Ascending aorta (tissue), 2 donors: ENCODE measurements at regions not wholly inside any gene's neighbourhood (a gene's known extent, or its start where the extent isn't known, plus 50 kb on each side); places are given as distances from the start of the nearest gene placed in this dataset.
"Not testable (repeated sequence)": the region's sequence is repeated elsewhere in the genome, so short reads cannot be mapped to it uniquely, and the experiment has no call there.

ENCODE experiments used
- DNase-seq, 2 donors: peaks; one replicate each; pipeline ENCODE4 v3.0.0-alpha.2; 2019; ENCODE audit warnings: low spot score in 2 of 2
- H3K27ac ChIP-seq, 2 donors: fragments of 200-600 bp; sonication (generic); one replicate each; pipeline ENCODE4 v1.5.1; 2016 to 2017; ENCODE audit warnings: mild to moderate bottlenecking in 1 of 2
- H3K27me3 ChIP-seq: fragments of 200-600 bp; sonication (generic); one replicate; pipeline ENCODE4 v1.5.1; 2017
- H3K36me3 ChIP-seq, 2 donors: fragments of 200-600 bp; sonication (generic); one replicate each; pipeline ENCODE4 v1.5.1; 2016
- H3K4me1 ChIP-seq, 2 donors: fragments of 200-600 bp; sonication (generic); one replicate each; pipeline ENCODE4 v1.5.1; 2016 to 2017; ENCODE audit warnings: mild to moderate bottlenecking in 1 of 2
- H3K4me3 ChIP-seq, 2 donors: fragments of 200-600 bp; sonication (generic); one replicate each; pipeline ENCODE4 v1.5.1; 2016 to 2017; ENCODE audit warnings: mild to moderate bottlenecking in 1 of 2
- H3K9me3 ChIP-seq, 2 donors: fragments of 200-600 bp; sonication (generic); one replicate each; pipeline ENCODE4 v1.5.1; 2016
- intact Hi-C: fragments of 100-400 bp; cut with DNase I; formaldehyde crosslinking; loops from one replicate; pipeline ENCODE4 v1.15.1; 2023
- TF ChIP-seq, protein P1 (sequence below), 3 experiments: fragments of 200-600 bp in 2 of 3; fragments of 450-650 bp in 1 of 3; sonication (generic) in 2 of 3; IDR thresholded peaks; one replicate each; pipeline ENCODE4 v1.5.1; 2016 to 2019; ENCODE audit warnings: antibody characterized with exemption in 3 of 3, mild to moderate bottlenecking in 1 of 3, moderate library complexity in 1 of 3

GRCh38 chr12:17579205-17580026 lies 510.6 kb downstream of the RERGL start:
- TF ChIP-seq, protein P1, sequence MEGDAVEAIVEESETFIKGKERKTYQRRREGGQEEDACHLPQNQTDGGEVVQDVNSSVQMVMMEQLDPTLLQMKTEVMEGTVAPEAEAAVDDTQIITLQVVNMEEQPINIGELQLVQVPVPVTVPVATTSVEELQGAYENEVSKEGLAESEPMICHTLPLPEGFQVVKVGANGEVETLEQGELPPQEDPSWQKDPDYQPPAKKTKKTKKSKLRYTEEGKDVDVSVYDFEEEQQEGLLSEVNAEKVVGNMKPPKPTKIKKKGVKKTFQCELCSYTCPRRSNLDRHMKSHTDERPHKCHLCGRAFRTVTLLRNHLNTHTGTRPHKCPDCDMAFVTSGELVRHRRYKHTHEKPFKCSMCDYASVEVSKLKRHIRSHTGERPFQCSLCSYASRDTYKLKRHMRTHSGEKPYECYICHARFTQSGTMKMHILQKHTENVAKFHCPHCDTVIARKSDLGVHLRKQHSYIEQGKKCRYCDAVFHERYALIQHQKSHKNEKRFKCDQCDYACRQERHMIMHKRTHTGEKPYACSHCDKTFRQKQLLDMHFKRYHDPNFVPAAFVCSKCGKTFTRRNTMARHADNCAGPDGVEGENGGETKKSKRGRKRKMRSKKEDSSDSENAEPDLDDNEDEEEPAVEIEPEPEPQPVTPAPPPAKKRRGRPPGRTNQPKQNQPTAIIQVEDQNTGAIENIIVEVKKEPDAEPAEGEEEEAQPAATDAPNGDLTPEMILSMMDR (IDR thresholded peaks at IDR 0.05) = no peak
- no peaks in the 10 kb centered on the region for H3K36me3 ChIP-seq
- H3K27ac ChIP-seq = no peak overlapping the region
- intact Hi-C loops = no loop called here
- H3K4me3 ChIP-seq = no peak overlapping the region
- H3K4me1 ChIP-seq = no peaks in the 10 kb centered on the region
- DNase-seq = no peak
- H3K27me3 ChIP-seq = no peaks in the 10 kb centered on the region
- H3K9me3 ChIP-seq = no peaks in the 10 kb centered on the region

GRCh38 chr12:17577405-17577804 lies 512.6 kb downstream of the RERGL start:
- DNase-seq = no peak
- no peaks in the 10 kb centered on the region for H3K36me3 ChIP-seq
- H3K9me3 ChIP-seq = no peaks in the 10 kb centered on the region
- no peak overlapping the region for H3K4me3 ChIP-seq
- TF ChIP-seq, protein P1 (IDR thresholded peaks at IDR 0.05) = no peak
- intact Hi-C loops = no loop called here
- no peaks in the 10 kb centered on the region for H3K27me3 ChIP-seq
- H3K27ac ChIP-seq = no peak overlapping the region
- H3K4me1 ChIP-seq = no peaks in the 10 kb centered on the region

- H3K4me1 ChIP-seq = no peaks in the 10 kb centered on the region
- H3K9me3 ChIP-seq = no peaks in the 10 kb centered on the region
- no peak for DNase-seq
- TF ChIP-seq, protein P1 (IDR thresholded peaks at IDR 0.05) = no peak
- H3K36me3 ChIP-seq = no peaks in the 10 kb centered on the region
- intact Hi-C loops = no loop called here
- H3K4me3 ChIP-seq = no peak overlapping the region
- no peaks in the 10 kb centered on the region for H3K27me3 ChIP-seq
- no peak overlapping the region for H3K27ac ChIP-seq
Observed at GRCh38 chr12:17572250-17572649, 517.7 kb downstream of the RERGL start.

- TF ChIP-seq, protein P1 (IDR thresholded peaks at IDR 0.05) = no peak
- no peak overlapping the region for H3K27ac ChIP-seq
- intact Hi-C loops = no loop called here
- DNase-seq = no peak
- H3K9me3 ChIP-seq = no peaks in the 10 kb centered on the region
- no peaks in the 10 kb centered on the region for H3K27me3 ChIP-seq
- H3K36me3 ChIP-seq = no peaks in the 10 kb centered on the region
- no peak overlapping the region for H3K4me3 ChIP-seq
- H3K4me1 ChIP-seq = no peaks in the 10 kb centered on the region
Observed at GRCh38 chr12:17571047-17571446, 518.9 kb downstream of the RERGL start.

- H3K9me3 ChIP-seq, H3K27ac ChIP-seq, H3K4me1 ChIP-seq, H3K4me3 ChIP-seq, DNase-seq, intact Hi-C loops, H3K27me3 ChIP-seq, H3K36me3 ChIP-seq: not testable (repeated sequence)
Observed at GRCh38 chr12:17564630-17565029, 525.4 kb downstream of the RERGL start.

GRCh38 chr12:17550011-17550410 lies 540.0 kb downstream of the RERGL start:
- Histone ChIP-seq H3K4me1 (no peaks in the 10 kb centered on the region), H3K27me3 (no peaks in the 10 kb centered on the region), H3K4me3 (no peak overlapping the region), H3K27ac (no peak overlapping the region), H3K36me3 (no peaks in the 10 kb centered on the region), H3K9me3 (no peaks in the 10 kb centered on the region)
- TF ChIP-seq, protein P1 (IDR thresholded peaks at IDR 0.05) = no peak
- DNase-seq = no peak
- intact Hi-C loops = no loop called here
